OCI-LY7 (cell line): ENCODE measurements at regions not wholly inside any gene's neighbourhood (a gene's known extent, or its start where the extent isn't known, plus 50 kb on each side); places are given as distances from the start of the nearest gene placed in this dataset.

Source experiments
- BruUV-seq: library from RNA; stranded (reverse); fragments of 400-500 nt; replicated peaks from 2 replicates; lab custom pipeline; 2021; lab: Mats Ljungman, UMichigan
- CTCF ChIA-PET: fragments of 300-600 bp; sonication (Branson Sonifier 250); formaldehyde crosslinking; loops from one replicate; lab custom pipeline; 2022; ENCODE audit warnings: antibody characterized with exemption; ENCODE audit not compliant: unreplicated experiment; lab: Charles Lee
- POLR2A ChIA-PET: fragments of 300-600 bp; sonication (Branson Sonifier 250); formaldehyde crosslinking; loops from one replicate; lab custom pipeline; 2022; ENCODE audit warnings: antibody characterized with exemption; lab: Charles Lee
- DNase-seq: peaks from one replicate; pipeline ENCODE4 v3.0.0-alpha.2; 2015; ENCODE audit warnings: low spot score
- H2AFZ ChIP-seq: fragments of 200-600 bp; sonication (generic), shearing (Covaris generic); 2 replicates; pipeline ENCODE4 v1.6.1; 2014; ENCODE audit warnings: mild to moderate bottlenecking, antibody characterized with exemption, low read length, moderate library complexity
- H3K27ac ChIP-seq: fragments of 200-600 bp; sonication (generic); 2 replicates; pipeline ENCODE4 v1.5.1; 2014; ENCODE audit warnings: mixed run types, low read depth, mild to moderate bottlenecking, moderate library complexity, low read length, inconsistent platforms; ENCODE audit not compliant: poor library complexity, severe bottlenecking
- H3K36me3 ChIP-seq: fragments of 200-600 bp; sonication (generic); 2 replicates; pipeline ENCODE4 v1.6.1; 2014; ENCODE audit warnings: mild to moderate bottlenecking, antibody characterized with exemption, low read length, moderate library complexity, mixed read lengths; ENCODE audit not compliant: insufficient read depth
- H3K4me1 ChIP-seq: fragments of 200-600 bp; sonication (generic); 2 replicates; pipeline ENCODE4 v1.5.1; 2014; ENCODE audit warnings: mild to moderate bottlenecking, low read length; ENCODE audit not compliant: insufficient read depth, poor library complexity, severe bottlenecking
- H3K4me2 ChIP-seq: fragments of 200-600 bp; sonication (generic); 2 replicates; pipeline ENCODE4 v1.6.1; 2014; ENCODE audit warnings: mild to moderate bottlenecking, low read length
- H3K4me3 ChIP-seq: fragments of 200-600 bp; sonication (generic); 2 replicates; pipeline ENCODE4 v1.5.1; 2014; ENCODE audit warnings: mild to moderate bottlenecking, low read depth, low read length; ENCODE audit not compliant: poor library complexity, severe bottlenecking
- H3K79me2 ChIP-seq: fragments of 200-600 bp; sonication (generic); 2 replicates; pipeline ENCODE4 v1.6.1; 2016; ENCODE audit warnings: low read depth, mild to moderate bottlenecking, low read length, moderate library complexity, mixed read lengths; ENCODE audit not compliant: insufficient read depth
- H3K9me2 ChIP-seq: fragments of 200-600 bp; sonication (generic); 2 replicates; pipeline ENCODE4 v1.6.1; 2016; ENCODE audit warnings: mild to moderate bottlenecking, low read length, mixed read lengths; ENCODE audit not compliant: insufficient read depth
- H3K9me3 ChIP-seq: fragments of 200-600 bp; sonication (generic); 2 replicates; pipeline ENCODE4 v1.6.1; 2014; ENCODE audit warnings: mild to moderate bottlenecking, mixed run types, low read length, mixed read lengths
- H4K20me1 ChIP-seq: fragments of 200-600 bp; sonication (generic); 2 replicates; pipeline ENCODE4 v1.6.1; 2014; ENCODE audit warnings: mild to moderate bottlenecking, antibody characterized with exemption, low read length, moderate library complexity, mixed read lengths; ENCODE audit not compliant: insufficient read depth
- EZH2phosphoT487 ChIP-seq: fragments of 200-600 bp; sonication (generic); IDR thresholded peaks from 2 replicates; pipeline ENCODE4 v1.6.1; 2018; ENCODE audit warnings: low read depth, borderline replicate concordance, mild to moderate bottlenecking, mixed run types, antibody characterized with exemption, low read length, moderate library complexity, mixed read lengths
- intact Hi-C: fragments of 100-400 bp; cut with micrococcal nuclease; formaldehyde crosslinking; loops from one replicate; pipeline ENCODE4 v1.10.0; 2022; ENCODE audit not compliant: unreplicated experiment
- TF ChIP-seq, protein P1 (sequence below): fragments of 200-600 bp; sonication (generic); conservative IDR thresholded peaks from 2 replicates; pipeline ENCODE4 v1.5.1; 2014; ENCODE audit warnings: mild to moderate bottlenecking, antibody characterized with exemption, low read length, moderate library complexity, mixed read lengths

DNA sequence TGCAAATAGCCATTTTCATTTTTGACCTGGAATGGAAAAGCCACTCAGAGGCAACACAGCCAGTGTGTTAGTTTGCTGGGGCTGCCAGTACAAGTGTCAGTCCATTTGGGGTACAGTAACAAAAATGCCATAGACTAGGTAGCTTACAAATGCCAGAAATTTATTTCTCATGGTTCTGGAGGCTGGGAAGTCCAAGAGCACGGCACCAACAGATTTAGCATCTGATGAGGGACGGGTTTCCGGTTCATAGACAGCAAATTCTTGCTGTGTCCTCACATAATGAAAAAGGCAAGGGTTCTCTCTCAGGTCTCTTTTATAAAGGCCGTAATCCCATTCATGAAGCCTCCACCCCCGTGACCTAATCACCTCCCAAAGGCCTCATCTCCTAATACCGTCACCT lies 418.2 kb downstream of the TYW1 start:
- Histone ChIP-seq H3K79me2 (no peaks in the 10 kb centered on the region), H3K4me2 (no peak overlapping the region), H3K9me2 (no peaks in the 10 kb centered on the region), H3K4me3 (no peak overlapping the region), H3K4me1 (no peaks in the 10 kb centered on the region), H3K27ac (no peak overlapping the region), H4K20me1 (no peaks in the 10 kb centered on the region), H3K36me3 (no peaks in the 10 kb centered on the region), H3K9me3 (no peaks in the 10 kb centered on the region), H2AFZ (no peak overlapping the region)
- POLR2A ChIA-PET: no interaction called here
- TF ChIP-seq EZH2phosphoT487: no peak
- TF ChIP-seq, protein P1, sequence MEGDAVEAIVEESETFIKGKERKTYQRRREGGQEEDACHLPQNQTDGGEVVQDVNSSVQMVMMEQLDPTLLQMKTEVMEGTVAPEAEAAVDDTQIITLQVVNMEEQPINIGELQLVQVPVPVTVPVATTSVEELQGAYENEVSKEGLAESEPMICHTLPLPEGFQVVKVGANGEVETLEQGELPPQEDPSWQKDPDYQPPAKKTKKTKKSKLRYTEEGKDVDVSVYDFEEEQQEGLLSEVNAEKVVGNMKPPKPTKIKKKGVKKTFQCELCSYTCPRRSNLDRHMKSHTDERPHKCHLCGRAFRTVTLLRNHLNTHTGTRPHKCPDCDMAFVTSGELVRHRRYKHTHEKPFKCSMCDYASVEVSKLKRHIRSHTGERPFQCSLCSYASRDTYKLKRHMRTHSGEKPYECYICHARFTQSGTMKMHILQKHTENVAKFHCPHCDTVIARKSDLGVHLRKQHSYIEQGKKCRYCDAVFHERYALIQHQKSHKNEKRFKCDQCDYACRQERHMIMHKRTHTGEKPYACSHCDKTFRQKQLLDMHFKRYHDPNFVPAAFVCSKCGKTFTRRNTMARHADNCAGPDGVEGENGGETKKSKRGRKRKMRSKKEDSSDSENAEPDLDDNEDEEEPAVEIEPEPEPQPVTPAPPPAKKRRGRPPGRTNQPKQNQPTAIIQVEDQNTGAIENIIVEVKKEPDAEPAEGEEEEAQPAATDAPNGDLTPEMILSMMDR: no peak
- no peak for DNase-seq
- CTCF ChIA-PET: no interaction called here
- intact Hi-C loops: no loop called here
- BruUV-seq: no TSS peak

DNA sequence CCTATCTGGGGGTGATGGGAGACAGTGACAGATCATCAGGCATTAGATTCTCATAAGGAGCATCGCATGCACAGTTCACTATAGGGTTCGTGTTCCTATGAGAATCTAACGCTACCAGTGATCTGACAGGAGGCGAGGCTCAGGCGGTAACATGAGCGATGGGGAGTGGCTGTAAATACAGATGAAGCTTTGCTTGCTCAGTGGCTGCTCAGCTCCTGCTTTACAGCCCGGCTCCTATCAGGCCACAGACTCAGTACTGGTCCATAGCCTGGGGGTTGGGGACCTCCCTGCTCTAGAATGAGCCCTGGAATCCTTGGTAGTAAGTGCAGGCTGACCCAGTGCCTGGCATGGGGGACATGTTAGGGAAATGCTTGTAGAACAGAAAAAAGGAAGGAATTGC lies 426.0 kb downstream of the TYW1 start:
- TF ChIP-seq EZH2phosphoT487: no peak
- TF ChIP-seq, protein P1: no peak
- no peaks in the 10 kb centered on the region for H3K9me2 ChIP-seq
- intact Hi-C loops: no loop called here
- no peak overlapping the region for H2AFZ ChIP-seq
- H3K4me2 ChIP-seq: no peak overlapping the region
- H3K4me1 ChIP-seq: no peaks in the 10 kb centered on the region
- H3K4me3 ChIP-seq: no peak overlapping the region
- no peak overlapping the region for H3K27ac ChIP-seq
- no TSS peak for BruUV-seq
- H3K9me3 ChIP-seq: no peaks in the 10 kb centered on the region
- ChIA-PET CTCF (no interaction called here), POLR2A (no interaction called here)
- H3K36me3 ChIP-seq: no peaks in the 10 kb centered on the region
- DNase-seq: no peak
- H3K79me2 ChIP-seq: no peaks in the 10 kb centered on the region
- no peaks in the 10 kb centered on the region for H4K20me1 ChIP-seq

DNA sequence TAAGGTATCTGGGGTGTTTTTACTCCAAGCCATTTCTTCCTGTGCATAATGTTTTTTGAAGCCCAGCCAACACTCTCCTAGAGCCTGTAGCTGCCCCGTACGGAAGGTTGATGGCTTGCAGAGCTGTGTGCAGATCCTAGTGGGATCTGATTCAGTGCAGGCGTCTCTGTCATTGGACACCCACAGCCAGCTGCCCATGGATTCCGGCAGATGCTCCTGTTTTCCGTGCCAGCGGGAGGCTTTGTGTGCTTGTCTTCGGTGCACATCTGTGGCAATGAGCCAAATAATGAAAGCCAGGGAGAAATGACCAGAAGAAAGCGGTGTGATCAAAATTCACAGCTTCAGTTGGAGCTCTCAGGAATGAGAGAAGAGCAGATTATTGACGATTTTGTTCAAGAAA lies 426.4 kb downstream of the TYW1 start:
- Histone ChIP-seq H3K4me2 (no peak overlapping the region), H3K9me3 (no peaks in the 10 kb centered on the region), H3K27ac (no peak overlapping the region), H3K4me3 (no peak overlapping the region), H3K9me2 (no peaks in the 10 kb centered on the region), H3K4me1 (no peaks in the 10 kb centered on the region), H3K36me3 (no peaks in the 10 kb centered on the region), H3K79me2 (no peaks in the 10 kb centered on the region), H4K20me1 (no peaks in the 10 kb centered on the region), H2AFZ (no peak overlapping the region)
- intact Hi-C loops: no loop called here
- CTCF ChIA-PET: no interaction called here
- POLR2A ChIA-PET: no interaction called here
- no peak for DNase-seq
- BruUV-seq: no TSS peak
- no peak for TF ChIP-seq EZH2phosphoT487
- TF ChIP-seq, protein P1: no peak
